Transverse colon (tissue), 4 donors: ENCODE measurements at regions not wholly inside any gene's neighbourhood (a gene's known extent, or its start where the extent isn't known, plus 50 kb on each side); places are given as distances from the start of the nearest gene placed in this dataset.

Experiments
- DNase-seq: peaks from one replicate; pipeline ENCODE4 v3.0.0-alpha.2; 2019
- H3K27ac ChIP-seq, 4 donors: fragments of 200-600 bp; sonication (generic); 2 replicates each; pipeline ENCODE4 v1.5.1; 2016 to 2018; ENCODE audit warnings: inconsistent platforms in 4 of 4
- H3K27me3 ChIP-seq: fragments of 200-600 bp; sonication (generic); 2 replicates; pipeline ENCODE4 v1.5.1; 2017; ENCODE audit warnings: inconsistent platforms
- H3K36me3 ChIP-seq, 4 donors: fragments of 200-600 bp; sonication (generic); 2 replicates each; pipeline ENCODE4 v1.5.1; 2017 to 2019; ENCODE audit warnings: inconsistent platforms in 4 of 4
- H3K4me1 ChIP-seq, 4 donors: fragments of 200-600 bp; sonication (generic); 2 replicates each; pipeline ENCODE4 v1.5.1; 2017 to 2020; ENCODE audit warnings: inconsistent platforms in 4 of 4
- H3K4me3 ChIP-seq, 4 donors: fragments of 200-600 bp; sonication (generic); 1 replicate in 1 of 4; 2 replicates in 3 of 4; pipeline versions ENCODE4 v1.5.1 to v1.6.1; 2017 to 2019; ENCODE audit warnings: inconsistent platforms in 4 of 4
- H3K9me3 ChIP-seq, 2 donors: fragments of 200-600 bp; sonication (generic); 2 replicates each; pipeline ENCODE4 v1.5.1; 2017 to 2019; ENCODE audit warnings: inconsistent platforms in 2 of 2
- EP300 ChIP-seq: sonication (generic); formaldehyde crosslinking; IDR thresholded peaks from one replicate; pipeline ENCODE4 v1.6.1; 2017; ENCODE audit warnings: antibody characterized with exemption, low read depth
- POLR2A ChIP-seq: fragments of 450-650 bp; IDR thresholded peaks from one replicate; pipeline ENCODE4 v1.6.1; 2016; ENCODE audit warnings: antibody characterized with exemption, mild to moderate bottlenecking, moderate library complexity
- POLR2AphosphoS5 ChIP-seq, 3 donors: sonication (generic); formaldehyde crosslinking; IDR thresholded peaks; one replicate each; pipeline ENCODE4 v1.6.1; 2016; ENCODE audit warnings: antibody characterized with exemption in 3 of 3
- WGBS, 2 donors: methylation state at CpG; one replicate each; pipeline ENCODE4 v1.1.5; 2018; ENCODE audit warnings: low coverage in 1 of 2; 5-methylcytosine and 5-hydroxymethylcytosine counted together
- in situ Hi-C, 4 donors: fragments of 200-750 bp; cut with MboI; loops; one replicate each; pipeline versions ENCODE4 v1.15.0 to v1.15.1; 2017; ENCODE audit warnings: low sequenced_read_pairs in 3 of 4, low pct_ligation_motif_present in 1 of 4, low pct_unique_long_range_greater_than_20kb in 1 of 4
- intact Hi-C: fragments of 100-400 bp; cut with DNase I; formaldehyde crosslinking; loops from one replicate; pipeline ENCODE4 v1.15.1; 2023; ENCODE audit warnings: low total_unique reads
- TF ChIP-seq, protein P1 (sequence below), 5 experiments: fragments of 200-600 bp in 3 of 5; fragments of 450-650 bp in 2 of 5; sonication (generic) in 3 of 5; IDR thresholded peaks; 1 replicate in 2 of 5; 2 replicates in 3 of 5; pipeline ENCODE4 v1.5.1; 2016 to 2017; ENCODE audit warnings: antibody characterized with exemption in 5 of 5, inconsistent platforms in 3 of 5, mild to moderate bottlenecking in 2 of 5, moderate library complexity in 1 of 5

DNA sequence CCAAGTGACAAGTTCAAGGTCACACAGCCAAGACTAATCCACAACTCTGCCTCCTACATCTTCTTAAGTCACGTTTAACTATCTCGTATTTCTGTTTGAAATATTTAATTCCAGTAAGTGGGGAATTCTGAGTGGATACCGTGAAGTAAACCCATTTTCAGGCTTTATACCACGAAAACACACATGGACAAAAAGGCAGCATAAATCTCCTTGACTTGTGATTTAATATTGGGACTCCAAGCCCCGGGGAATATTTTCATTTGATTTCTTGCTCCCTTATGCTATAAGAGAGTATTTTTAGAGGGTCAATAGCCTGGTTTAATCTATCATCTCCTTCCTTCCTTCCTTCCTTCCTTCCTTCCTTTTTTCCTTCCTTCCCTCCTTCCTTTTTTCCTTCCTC lies 716.7 kb downstream of the VRK1 start:
- H3K27me3 ChIP-seq = no peaks in the 10 kb centered on the region
- intact Hi-C loops = no loop called here
- DNase-seq = no peak
- in situ Hi-C loops = no loop called here
- no peaks in the 10 kb centered on the region for H3K9me3 ChIP-seq
- WGBS, 2 donors = 74 to 96% methylated on average over 4 to 5 of the region's 5 CpGs
- no peak overlapping the region for H3K27ac ChIP-seq
- H3K4me3 ChIP-seq = no peak overlapping the region
- H3K36me3 ChIP-seq = no peaks in the 10 kb centered on the region
- TF ChIP-seq POLR2AphosphoS5 (IDR thresholded peaks at IDR 0.05) = no peak
- no peak for TF ChIP-seq POLR2A
- TF ChIP-seq EP300 = no peak
- TF ChIP-seq, protein P1, sequence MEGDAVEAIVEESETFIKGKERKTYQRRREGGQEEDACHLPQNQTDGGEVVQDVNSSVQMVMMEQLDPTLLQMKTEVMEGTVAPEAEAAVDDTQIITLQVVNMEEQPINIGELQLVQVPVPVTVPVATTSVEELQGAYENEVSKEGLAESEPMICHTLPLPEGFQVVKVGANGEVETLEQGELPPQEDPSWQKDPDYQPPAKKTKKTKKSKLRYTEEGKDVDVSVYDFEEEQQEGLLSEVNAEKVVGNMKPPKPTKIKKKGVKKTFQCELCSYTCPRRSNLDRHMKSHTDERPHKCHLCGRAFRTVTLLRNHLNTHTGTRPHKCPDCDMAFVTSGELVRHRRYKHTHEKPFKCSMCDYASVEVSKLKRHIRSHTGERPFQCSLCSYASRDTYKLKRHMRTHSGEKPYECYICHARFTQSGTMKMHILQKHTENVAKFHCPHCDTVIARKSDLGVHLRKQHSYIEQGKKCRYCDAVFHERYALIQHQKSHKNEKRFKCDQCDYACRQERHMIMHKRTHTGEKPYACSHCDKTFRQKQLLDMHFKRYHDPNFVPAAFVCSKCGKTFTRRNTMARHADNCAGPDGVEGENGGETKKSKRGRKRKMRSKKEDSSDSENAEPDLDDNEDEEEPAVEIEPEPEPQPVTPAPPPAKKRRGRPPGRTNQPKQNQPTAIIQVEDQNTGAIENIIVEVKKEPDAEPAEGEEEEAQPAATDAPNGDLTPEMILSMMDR (IDR thresholded peaks at IDR 0.05) = no peak
- no peaks in the 10 kb centered on the region for H3K4me1 ChIP-seq

DNA sequence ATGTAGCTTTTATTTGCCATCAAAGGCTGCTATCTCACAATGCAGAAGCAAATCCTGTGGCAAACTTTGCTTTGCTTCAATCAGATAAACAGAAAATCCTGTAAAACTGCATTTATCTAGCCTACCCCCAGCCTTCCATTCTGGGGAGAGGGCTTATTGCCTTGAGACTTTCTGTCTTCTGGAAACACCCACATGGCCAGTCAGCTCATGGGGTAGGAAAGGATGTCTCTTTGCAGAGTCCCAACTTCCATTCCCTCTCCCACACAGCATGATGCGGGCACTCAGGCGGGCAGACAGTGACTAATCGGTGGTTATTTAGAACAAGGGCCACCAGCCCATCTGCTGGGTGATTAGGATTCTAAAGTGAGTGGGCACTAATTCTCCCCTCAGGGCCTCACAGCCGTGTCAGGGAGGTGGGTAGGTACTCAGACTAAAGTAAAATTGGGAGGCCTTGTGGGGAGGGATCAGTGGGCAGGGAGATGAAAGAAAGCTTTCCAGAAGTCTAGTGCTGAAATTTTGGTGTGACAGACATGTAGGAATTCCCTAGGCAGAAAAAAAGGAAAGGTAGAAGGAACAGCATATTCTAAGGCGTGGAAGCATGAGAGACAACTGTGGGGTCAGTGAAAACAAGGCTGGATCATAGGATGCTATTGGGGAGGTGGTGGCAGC lies 720.5 kb downstream of the VRK1 start:
- H3K36me3 ChIP-seq = no peaks in the 10 kb centered on the region
- intact Hi-C loops (no loop called here), in situ Hi-C loops (no loop called here)
- 70% methylated on average over 5 of the region's 5 CpGs; no CpG with 5 or more reads in 1 of the 2 donors for WGBS, 2 donors
- no peak overlapping the region for H3K27ac ChIP-seq
- no peaks in the 10 kb centered on the region for H3K9me3 ChIP-seq
- no peak for DNase-seq
- H3K4me3 ChIP-seq = no peak overlapping the region
- no peaks in the 10 kb centered on the region for H3K27me3 ChIP-seq
- H3K4me1 ChIP-seq = no peaks in the 10 kb centered on the region
- TF ChIP-seq POLR2AphosphoS5 (IDR thresholded peaks at IDR 0.05) = no peak
- TF ChIP-seq, protein P1 (IDR thresholded peaks at IDR 0.05) = no peak
- TF ChIP-seq POLR2A = no peak
- no peak for TF ChIP-seq EP300

DNA sequence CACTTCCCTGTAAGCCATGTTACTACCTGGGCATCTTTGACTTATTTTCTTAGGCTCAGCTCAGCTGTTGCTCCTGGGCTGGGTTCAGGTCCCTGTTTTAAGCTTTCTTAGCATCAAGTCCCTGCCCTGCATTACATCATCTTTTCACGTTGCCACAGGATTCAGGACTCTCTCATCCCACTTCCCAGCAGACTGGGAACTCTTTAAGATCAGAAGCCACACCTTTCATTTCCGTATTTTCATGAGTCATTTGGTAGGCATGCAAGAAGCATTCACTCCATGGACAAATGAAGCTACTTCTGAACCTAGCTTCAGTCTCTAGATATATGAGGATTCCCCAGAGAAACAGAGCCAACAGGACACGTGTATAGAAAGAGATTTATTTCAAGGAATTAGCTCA lies 726.8 kb downstream of the VRK1 start:
- Histone ChIP-seq H3K9me3 (no peaks in the 10 kb centered on the region), H3K4me1 (no peaks in the 10 kb centered on the region), H3K27ac (no peak overlapping the region), H3K36me3 (no peaks in the 10 kb centered on the region), H3K27me3 (no peaks in the 10 kb centered on the region), H3K4me3 (no peak overlapping the region)
- in situ Hi-C loops (no loop called here), intact Hi-C loops (no loop called here)
- DNase-seq = no peak
- TF ChIP-seq, protein P1 (IDR thresholded peaks at IDR 0.05) = no peak
- TF ChIP-seq POLR2AphosphoS5 (IDR thresholded peaks at IDR 0.05) (no peak), EP300 (no peak), POLR2A (no peak)
- 33 to 35% methylated on average over 3 of the region's 3 CpGs for WGBS, 2 donors

DNA sequence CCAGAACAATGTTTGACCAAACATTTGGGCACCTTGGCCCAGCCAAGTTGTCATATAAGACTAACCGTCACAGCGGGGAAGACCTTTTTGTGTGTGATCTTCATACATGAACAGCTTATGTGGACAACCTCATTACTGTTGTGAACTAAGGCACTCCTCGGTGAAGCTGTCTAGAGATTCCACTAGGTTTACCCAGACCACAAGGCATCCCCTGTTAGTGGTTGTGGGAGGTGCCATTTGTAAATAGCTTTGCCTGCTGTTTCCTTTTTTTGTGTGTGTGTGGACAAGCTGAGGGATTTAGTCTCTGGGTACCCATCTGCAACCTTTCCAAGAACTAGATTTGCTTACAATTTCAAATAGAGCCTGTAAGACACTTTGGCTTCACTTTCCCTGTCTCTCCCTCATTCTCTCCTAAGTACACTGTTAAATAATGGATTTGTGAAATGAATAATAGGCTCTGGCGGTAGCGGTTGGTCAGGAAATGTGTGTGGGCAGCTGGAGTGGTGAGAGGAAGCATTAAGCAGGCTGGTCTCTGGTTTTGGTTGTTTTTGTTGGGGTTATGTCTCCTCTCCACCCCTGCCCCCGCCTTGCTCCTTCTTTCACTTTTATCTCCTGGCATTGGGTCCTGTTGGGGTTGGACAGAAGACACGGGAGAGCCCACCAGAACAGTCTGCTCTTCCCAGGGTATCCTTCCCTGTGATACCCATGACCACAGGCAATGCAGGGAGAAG lies 727.6 kb downstream of the VRK1 start:
- no peak overlapping the region for H3K4me3 ChIP-seq
- no peaks in the 10 kb centered on the region for H3K4me1 ChIP-seq
- TF ChIP-seq POLR2AphosphoS5 (IDR thresholded peaks at IDR 0.05) (no peak), POLR2A (no peak), EP300 (no peak)
- TF ChIP-seq, protein P1 (IDR thresholded peaks at IDR 0.05) = no peak
- in situ Hi-C loops (no loop called here), intact Hi-C loops (no loop called here)
- no peak for DNase-seq
- H3K9me3 ChIP-seq = no peaks in the 10 kb centered on the region
- no peaks in the 10 kb centered on the region for H3K27me3 ChIP-seq
- no peak overlapping the region for H3K27ac ChIP-seq
- WGBS, 2 donors = 60 to 65% methylated on average over 6 to 7 of the region's 7 CpGs
- H3K36me3 ChIP-seq = no peaks in the 10 kb centered on the region
